ENCODE measurements at regions not wholly inside any gene's neighbourhood (a gene's known extent, or its start where the extent isn't known, plus 50 kb on each side); places are given as distances from the start of the nearest gene placed in this dataset.
"Not testable (repeated sequence)": the region's sequence is repeated elsewhere in the genome, so short reads cannot be mapped to it uniquely, and the experiment has no call there.

DNA sequence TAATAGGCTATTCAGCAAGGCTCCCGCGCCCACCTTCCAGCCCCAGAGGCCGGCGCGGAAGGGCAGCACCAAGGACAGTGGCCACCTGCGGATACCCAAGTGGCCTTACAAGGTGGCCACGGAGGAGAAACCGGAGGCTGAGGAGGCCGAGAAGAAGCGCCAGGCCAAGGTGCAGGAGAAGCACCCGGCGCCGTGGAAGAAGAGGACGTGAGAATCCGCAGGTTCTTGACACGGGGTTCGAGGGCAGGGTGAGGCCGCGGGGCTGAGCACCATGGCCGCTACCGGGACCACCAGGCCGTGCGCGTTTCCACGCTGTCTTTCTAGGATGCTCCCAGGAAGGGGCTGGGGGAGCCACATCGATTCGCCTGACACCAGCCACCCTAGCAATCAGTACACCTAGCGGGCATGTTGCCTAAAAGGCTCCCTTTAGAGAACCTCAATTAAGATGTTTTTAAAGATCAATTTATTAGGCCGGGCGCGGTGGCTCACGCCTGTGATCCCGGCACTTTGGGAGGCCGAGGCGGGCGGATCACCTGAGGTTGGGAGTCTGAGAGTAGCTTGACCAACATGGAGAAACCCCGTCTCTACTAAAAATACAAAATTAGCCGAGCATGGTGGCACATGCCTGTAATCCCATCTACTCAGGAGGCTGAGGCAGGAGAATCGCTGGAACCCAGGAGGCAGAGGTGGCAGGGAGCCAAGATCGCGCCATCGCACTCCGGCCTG, 134.3 kb upstream of the OR4C13 start:
- DNase-seq (ENCODE audit: low spot score), result not testable (repeated sequence)

DNA sequence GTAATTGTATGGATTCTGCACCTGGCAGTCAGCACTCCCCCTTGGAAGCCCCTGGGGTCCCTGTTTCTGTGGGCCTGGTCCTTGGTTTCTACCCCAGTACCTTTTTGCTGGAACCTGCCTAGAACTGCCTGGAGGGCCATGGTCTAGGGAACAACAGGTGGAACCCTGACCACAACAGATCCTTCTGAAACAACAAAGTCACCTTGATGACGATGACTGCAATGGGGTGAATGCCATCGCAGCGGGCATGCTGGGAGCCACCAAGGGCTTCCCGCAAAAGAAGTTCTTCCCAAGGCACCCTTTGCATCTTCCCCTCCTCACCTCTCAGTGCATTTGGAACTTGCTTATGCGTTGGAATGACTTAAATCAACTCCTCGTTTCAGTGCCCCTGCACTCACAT, 129.0 kb upstream of the OR4C13 start:
- not testable (repeated sequence) for DNase-seq (ENCODE audit: low spot score)

DNA sequence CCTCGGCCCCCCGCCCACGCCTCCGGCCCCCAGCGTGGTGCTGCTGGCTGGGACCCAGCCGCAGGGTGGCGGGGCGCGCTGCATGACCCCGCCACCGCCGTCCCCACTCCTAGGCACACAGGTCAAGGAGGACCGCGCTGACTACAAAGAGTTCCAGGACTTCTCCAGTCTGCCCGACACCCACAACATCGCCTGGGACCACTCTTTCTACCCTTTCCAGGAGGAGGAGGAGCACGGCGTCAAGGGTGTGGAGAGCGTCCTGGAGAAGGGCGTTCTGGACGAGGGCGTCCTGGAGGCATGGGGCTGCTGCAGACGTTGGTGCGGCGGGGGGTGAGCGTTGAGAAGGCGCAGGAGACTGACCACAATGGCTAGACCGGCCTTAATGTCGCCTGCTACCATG, 101.7 kb upstream of the OR4C13 start:
- DNase-seq (ENCODE audit: low spot score), result not testable (repeated sequence)

DNA sequence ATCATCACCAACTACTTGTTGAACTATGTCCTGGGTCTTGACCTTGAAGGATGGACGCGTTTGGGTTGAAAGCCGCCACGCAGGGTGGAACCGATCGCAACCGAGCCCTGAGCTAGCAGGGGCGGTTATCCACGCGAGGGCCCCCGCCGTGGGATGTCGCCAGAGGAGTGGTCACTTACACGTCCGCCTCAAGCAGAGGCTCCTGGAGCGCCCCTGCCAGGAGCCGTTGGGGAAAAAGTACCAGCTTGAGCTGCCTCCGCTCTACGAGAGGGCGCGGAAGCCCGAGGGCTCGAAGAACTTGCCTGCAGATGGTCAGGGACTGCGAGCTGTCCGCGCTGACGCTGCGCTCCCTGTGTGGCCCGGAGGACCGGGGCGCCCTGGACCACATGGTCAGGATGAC, 100.7 kb upstream of the OR4C13 start:
- DNase-seq (ENCODE audit: low spot score), result no peak

DNA sequence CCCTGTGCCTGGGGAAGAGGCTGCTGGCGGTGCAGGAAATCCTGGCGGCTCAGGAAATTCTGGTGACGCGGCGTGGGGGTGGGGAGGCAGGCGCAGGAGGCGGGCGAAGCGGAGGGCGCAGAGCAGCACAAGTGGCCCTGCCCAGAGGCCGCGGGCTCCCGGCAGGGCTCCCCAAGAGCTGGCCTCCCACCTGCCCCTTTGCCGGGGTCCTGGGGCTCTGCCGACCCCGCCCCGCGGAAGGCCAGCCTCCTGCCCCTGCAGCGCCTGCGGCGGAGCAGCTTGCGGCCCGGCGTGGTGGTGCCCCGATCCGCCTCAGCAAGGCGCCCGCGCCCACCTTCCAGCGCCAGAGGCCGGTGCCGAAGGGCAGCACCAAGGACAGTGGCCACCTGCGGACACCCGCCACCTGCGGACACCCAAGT, 100.2 kb upstream of the OR4C13 start:
- no peak for DNase-seq (ENCODE audit: low spot score)

DNA sequence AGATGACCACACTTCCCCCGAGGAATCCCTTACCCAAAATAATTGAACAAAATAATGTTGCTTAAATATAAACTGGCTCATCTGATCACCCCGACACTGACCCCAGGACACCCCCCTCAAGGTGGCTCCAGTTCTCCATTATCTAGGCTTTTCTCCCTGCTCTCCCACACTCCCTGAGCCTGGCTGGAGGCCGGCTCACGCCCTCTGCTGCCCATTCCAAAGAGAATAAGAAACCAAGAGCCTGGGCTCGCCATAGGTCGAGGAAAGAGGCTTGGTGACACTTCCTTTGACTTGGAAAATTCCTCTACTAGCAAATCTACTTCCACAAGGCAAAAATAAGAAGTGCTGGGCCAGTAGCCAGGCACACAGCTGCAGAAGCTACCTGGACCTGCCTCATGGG, 63.3 kb upstream of the OR4C13 start:
- DNase-seq (ENCODE audit: low spot score), result not testable (repeated sequence)

DNA sequence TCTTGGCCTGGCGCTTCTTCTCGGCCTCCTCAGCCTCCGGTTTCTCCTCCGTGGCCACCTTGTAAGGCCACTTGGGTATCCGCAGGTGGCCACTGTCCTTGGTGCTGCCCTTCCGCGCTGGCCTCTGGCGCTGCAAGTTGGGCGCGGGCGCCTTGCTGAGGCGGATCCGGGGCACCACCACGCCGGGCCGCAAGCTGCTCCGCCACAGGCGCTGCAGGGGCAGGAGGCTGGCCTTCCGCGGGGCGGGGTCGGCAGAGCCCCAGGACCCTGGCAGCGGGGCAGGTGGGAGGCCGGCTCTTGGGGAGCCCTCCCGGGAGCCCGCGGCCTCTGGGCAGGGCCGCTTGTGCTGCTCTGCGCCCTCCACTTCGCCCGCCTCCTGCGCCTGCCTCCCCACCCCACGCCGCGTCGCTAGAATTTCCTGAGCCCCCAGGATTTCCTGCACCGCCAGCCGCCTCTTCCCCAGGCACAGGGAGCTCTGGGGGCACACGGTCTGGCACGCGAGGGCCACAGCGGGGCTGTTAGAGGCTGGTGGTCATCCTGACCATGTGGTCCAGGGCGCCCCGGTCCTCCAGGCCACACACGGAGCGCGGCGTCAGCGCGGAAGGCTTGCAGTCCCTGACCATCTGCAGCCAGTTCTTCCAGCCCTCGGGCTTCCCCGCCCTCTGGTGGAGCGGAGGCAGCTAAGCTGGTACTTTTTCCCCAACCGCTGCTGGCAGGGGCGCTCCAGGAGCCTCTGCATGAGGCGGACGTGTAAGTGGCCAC, 60.1 kb upstream of the OR4C13 start:
- not testable (repeated sequence) for DNase-seq (ENCODE audit: low spot score)

DNA sequence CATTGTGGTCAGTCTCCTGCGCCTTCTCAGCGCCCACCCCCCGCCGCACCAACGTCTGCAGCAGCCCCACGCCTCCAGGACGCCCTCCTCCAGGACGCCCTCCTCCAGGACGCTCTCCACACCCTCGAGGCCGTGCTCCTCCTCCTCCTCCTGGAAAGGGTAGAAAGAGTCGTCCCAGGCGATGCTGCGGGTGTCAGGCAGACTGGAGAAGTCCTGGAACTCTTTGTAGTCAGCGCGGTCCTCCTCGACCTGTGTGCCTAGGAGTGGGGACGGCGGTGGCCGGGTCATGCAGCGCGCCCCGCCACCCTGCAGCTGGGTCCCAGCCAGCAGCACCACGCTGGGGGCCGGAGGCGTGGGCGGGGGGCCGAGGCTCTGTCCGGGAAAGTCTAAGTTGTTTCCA, 58.7 kb upstream of the OR4C13 start:
- DNase-seq (ENCODE audit: low spot score), result not testable (repeated sequence)

All from NAMALWA (cell line).